Adrenal gland (tissue), 9 donors: ENCODE measurements at regions not wholly inside any gene's neighbourhood (a gene's known extent, or its start where the extent isn't known, plus 50 kb on each side); places are given as distances from the start of the nearest gene placed in this dataset.

Source experiments
- DNase-seq, 7 donors: peaks; one replicate each; pipeline ENCODE4 v3.0.0-alpha.2; 2019 to 2020
- H3K27ac ChIP-seq, 5 donors: fragments of 200-600 bp; sonication (generic) in 4 of 5; 1 replicate in 3 of 5; 2 replicates in 2 of 5; pipeline versions ENCODE4 v1.5.1 to v1.8.0; 2016 to 2020; ENCODE audit warnings: mild to moderate bottlenecking in 1 of 5
- H3K27me3 ChIP-seq: fragments of 200-600 bp; 2 replicates; pipeline ENCODE4 v1.8.0; 2021
- H3K36me3 ChIP-seq, 2 donors: fragments of 200-600 bp; replicated peaks in 1 of 2; 1 replicate in 1 of 2; 2 replicates in 1 of 2; pipeline versions ENCODE4 v1.5.1 to v1.8.0; 2018 to 2022
- H3K4me1 ChIP-seq, 2 donors: fragments of 200-600 bp; replicated peaks in 1 of 2; 1 replicate in 1 of 2; 2 replicates in 1 of 2; pipeline versions ENCODE4 v1.5.1 to v1.8.0; 2018 to 2021
- H3K4me3 ChIP-seq, 4 donors: fragments of 200-600 bp; sonication (generic) in 3 of 4; one replicate each; pipeline ENCODE4 v1.5.1; 2016 to 2018
- H3K9me3 ChIP-seq, 3 donors: fragments of 200-600 bp; sonication (generic) in 1 of 3; replicated peaks in 1 of 3; 1 replicate in 2 of 3; 2 replicates in 1 of 3; pipeline versions ENCODE4 v1.5.1 to v1.8.0; 2016 to 2021
- POLR2A ChIP-seq, 2 donors: fragments of 450-650 bp; IDR thresholded peaks; one replicate each; pipeline ENCODE4 v1.6.1; 2017; ENCODE audit warnings: antibody characterized with exemption in 2 of 2, mild to moderate bottlenecking in 2 of 2, moderate library complexity in 1 of 2
- WGBS, 4 donors: extraction: QIAGEN DNeasy Blood & Tissue Kit in 2 of 4; methylation state at CpG; one replicate each; pipeline versions ENCODE4 v1.1.5 to v1.1.7; 2013 to 2017; 5-methylcytosine and 5-hydroxymethylcytosine counted together
- intact Hi-C, 2 donors: fragments of 100-400 bp; cut with DNase I; formaldehyde crosslinking; loops; one replicate each; pipeline versions ENCODE4 v1.14.1 to v1.15.0; 2022 to 2023
- TF ChIP-seq, protein P1 (sequence below), 6 experiments: fragments of 450-650 bp in 4 of 6; fragments of 200-600 bp in 2 of 6; sonication (generic) in 1 of 6; IDR thresholded peaks; 1 replicate in 5 of 6; 2 replicates in 1 of 6; pipeline versions ENCODE4 v1.5.1 to v1.8.0; 2016 to 2021; ENCODE audit warnings: antibody characterized with exemption in 6 of 6, mild to moderate bottlenecking in 2 of 6, moderate library complexity in 1 of 6
- donor health status: healthy with polysubstance abuse.
- donor health status: Bipolar disorder and iron deficiency.
- donor health status: DM: yes; HTN: yes; CAD: no.
- donor health status: DM: no; HTN: no; CAD: no.
- donor health status: DM: no; HTN: no; CAD: no.

DNA sequence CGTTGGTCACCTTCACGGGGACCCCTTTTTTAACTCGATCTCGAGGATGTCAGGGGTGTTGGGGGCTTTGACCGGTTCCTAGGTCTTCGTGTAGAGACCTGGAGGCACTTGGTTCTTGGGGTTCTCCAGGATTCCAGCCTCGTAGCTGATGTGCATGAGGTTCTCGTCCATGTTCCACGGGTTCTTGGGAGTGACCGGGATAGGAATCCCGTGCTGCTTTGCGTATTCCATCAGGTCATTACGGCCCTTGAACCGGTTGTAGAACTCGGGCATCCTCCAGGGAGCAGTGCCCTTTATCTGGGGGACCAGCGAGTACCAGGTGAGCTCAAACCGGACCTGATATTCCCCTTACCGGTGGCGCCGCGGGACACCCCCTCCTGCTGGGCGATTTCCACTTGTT is 88.0 kb upstream of the RIPOR2 start:
- no peak overlapping the region for H3K27ac ChIP-seq
- no peak overlapping the region for H3K4me3 ChIP-seq
- intact Hi-C loops, result no loop called here
- no peak for TF ChIP-seq POLR2A (IDR thresholded peaks at IDR 0.05)
- DNase-seq, result no peak
- no peaks in the 10 kb centered on the region for H3K4me1 ChIP-seq
- no peaks in the 10 kb centered on the region for H3K9me3 ChIP-seq
- 88 to 94% (median 93%) methylated on average over 20 to 22 of the region's 22 CpGs for WGBS, 4 donors
- no peaks in the 10 kb centered on the region for H3K36me3 ChIP-seq
- H3K27me3 ChIP-seq, result no peaks in the 10 kb centered on the region

DNA sequence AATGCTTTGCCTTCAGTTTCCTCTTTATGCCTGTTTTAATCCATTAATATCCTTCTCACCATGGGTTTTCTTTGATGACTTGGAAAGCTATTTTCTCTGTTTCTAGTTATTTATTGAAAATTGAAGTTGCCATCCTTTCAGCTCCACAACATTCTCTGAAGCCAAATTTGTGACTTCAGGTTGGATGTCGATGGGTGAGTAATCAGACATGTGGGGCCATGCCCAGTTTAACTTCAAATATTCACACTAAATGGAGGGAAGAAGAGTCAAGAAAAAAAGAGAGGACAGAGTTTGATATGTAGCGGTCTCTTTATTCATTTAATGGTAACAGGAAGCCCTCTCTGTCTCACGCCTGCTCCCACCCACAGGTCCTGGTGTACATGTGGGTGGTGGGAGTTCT is 89.1 kb upstream of the RIPOR2 start:
- Histone ChIP-seq H3K9me3 (no peaks in the 10 kb centered on the region), H3K36me3 (no peaks in the 10 kb centered on the region), H3K27ac (no peak overlapping the region), H3K4me3 (no peak overlapping the region), H3K27me3 (no peaks in the 10 kb centered on the region), H3K4me1 (no peaks in the 10 kb centered on the region)
- DNase-seq, result no peak
- intact Hi-C loops, result no loop called here
- TF ChIP-seq, protein P1, sequence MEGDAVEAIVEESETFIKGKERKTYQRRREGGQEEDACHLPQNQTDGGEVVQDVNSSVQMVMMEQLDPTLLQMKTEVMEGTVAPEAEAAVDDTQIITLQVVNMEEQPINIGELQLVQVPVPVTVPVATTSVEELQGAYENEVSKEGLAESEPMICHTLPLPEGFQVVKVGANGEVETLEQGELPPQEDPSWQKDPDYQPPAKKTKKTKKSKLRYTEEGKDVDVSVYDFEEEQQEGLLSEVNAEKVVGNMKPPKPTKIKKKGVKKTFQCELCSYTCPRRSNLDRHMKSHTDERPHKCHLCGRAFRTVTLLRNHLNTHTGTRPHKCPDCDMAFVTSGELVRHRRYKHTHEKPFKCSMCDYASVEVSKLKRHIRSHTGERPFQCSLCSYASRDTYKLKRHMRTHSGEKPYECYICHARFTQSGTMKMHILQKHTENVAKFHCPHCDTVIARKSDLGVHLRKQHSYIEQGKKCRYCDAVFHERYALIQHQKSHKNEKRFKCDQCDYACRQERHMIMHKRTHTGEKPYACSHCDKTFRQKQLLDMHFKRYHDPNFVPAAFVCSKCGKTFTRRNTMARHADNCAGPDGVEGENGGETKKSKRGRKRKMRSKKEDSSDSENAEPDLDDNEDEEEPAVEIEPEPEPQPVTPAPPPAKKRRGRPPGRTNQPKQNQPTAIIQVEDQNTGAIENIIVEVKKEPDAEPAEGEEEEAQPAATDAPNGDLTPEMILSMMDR (IDR thresholded peaks at IDR 0.05), result no peak
- no peak for TF ChIP-seq POLR2A (IDR thresholded peaks at IDR 0.05)
- 80 to 96% (median 94%) methylated on average over 3 of the region's 3 CpGs for WGBS, 4 donors

DNA sequence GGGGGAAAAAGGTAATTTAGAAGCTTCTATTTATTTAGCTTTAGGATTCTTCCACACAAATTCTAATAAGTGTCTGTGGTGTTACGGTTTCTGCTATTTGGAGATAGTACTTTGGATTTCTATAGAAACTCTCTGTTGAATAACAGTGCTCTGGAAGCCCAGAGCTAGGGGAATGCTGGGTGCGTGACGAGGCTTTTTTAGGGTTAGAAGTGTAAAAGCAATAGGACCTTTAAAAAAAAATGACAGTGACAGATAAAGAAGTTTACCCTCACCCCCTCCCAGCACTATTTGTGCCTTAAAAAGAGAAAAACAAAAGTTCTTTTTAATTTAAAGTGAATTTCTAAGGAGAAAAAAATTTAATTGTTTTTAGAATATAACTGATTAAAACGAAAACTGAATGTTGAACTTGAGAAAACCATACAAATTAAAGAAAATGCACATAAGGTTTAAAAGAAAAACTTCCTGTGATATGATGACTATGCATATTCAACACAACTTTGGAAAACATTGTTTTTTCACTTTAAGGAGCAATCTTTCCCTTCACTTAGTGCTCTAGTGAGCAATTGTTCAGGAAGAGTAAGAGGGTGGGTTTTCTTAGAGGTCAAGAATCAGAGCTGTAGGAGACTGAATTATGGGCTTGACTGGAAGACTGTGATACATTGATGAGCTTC is 89.6 kb upstream of the RIPOR2 start:
- Histone ChIP-seq H3K4me1 (no peaks in the 10 kb centered on the region), H3K36me3 (no peaks in the 10 kb centered on the region), H3K4me3 (no peak overlapping the region), H3K9me3 (no peaks in the 10 kb centered on the region), H3K27me3 (no peaks in the 10 kb centered on the region), H3K27ac (no peak overlapping the region)
- WGBS, 4 donors, result 52 to 72% (median 69%) methylated on average over 4 of the region's 4 CpGs
- DNase-seq, result no peak
- TF ChIP-seq, protein P1 (IDR thresholded peaks at IDR 0.05), result no peak
- no peak for TF ChIP-seq POLR2A (IDR thresholded peaks at IDR 0.05)
- intact Hi-C loops, result no loop called here

DNA sequence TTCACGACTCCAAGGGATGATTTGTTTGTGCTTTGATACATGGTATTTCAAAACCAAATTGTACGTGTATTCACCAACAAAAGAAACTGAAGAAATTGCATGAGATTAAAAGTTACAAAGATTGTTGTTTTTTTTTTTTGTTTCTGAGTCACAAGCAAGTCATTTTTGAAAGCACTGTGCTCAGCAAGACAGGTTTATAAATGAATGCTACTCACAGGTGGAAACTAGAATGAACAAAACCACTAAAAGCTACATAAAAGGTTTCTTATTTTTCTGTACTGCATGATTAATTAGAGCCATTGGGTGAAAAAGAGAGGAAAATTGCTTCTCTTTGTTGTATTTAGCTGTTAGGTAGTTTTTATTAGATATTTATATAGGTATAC is 90.2 kb upstream of the RIPOR2 start:
- Histone ChIP-seq H3K27ac (no peak overlapping the region), H3K27me3 (no peaks in the 10 kb centered on the region), H3K4me1 (no peaks in the 10 kb centered on the region), H3K9me3 (no peaks in the 10 kb centered on the region), H3K4me3 (no peak overlapping the region), H3K36me3 (no peaks in the 10 kb centered on the region)
- 41 to 59% (median 57%) methylated on average over 2 of the region's 2 CpGs for WGBS, 4 donors
- intact Hi-C loops, result no loop called here
- TF ChIP-seq, protein P1 (IDR thresholded peaks at IDR 0.05), result no peak
- TF ChIP-seq POLR2A (IDR thresholded peaks at IDR 0.05), result no peak
- no peak for DNase-seq

DNA sequence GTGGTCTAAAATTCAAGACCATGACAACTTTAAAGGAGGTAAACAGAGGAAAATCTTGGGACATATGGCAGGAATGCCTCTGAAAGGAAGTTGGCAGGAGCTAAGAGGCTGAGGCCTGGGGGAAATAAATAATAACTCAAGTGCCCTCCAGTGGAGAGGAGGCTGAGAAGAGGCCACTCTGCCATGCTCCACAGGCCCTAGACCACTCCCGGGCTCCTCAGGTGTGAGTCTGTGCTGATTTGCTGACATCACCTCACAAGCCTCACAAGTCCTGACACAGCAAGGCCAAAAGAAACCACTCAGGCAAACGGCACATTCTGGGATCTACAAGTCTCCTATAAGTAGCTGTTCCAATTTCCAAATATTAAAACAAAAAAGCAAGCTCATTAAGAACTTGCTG is 91.0 kb upstream of the RIPOR2 start:
- no peaks in the 10 kb centered on the region for H3K9me3 ChIP-seq
- 46 to 59% (median 54%) methylated on average over 2 of the region's 2 CpGs for WGBS, 4 donors
- H3K4me1 ChIP-seq, result no peaks in the 10 kb centered on the region
- intact Hi-C loops, result no loop called here
- DNase-seq, result no peak
- H3K27me3 ChIP-seq, result no peaks in the 10 kb centered on the region
- H3K36me3 ChIP-seq, result no peaks in the 10 kb centered on the region
- no peak overlapping the region for H3K4me3 ChIP-seq
- H3K27ac ChIP-seq, result no peak overlapping the region
- no peak for TF ChIP-seq POLR2A (IDR thresholded peaks at IDR 0.05)
- TF ChIP-seq, protein P1 (IDR thresholded peaks at IDR 0.05), result no peak
